ENCODE measurements at regions not wholly inside any gene's neighbourhood (a gene's known extent, or its start where the extent isn't known, plus 50 kb on each side); places are given as distances from the start of the nearest gene placed in this dataset.

DNA sequence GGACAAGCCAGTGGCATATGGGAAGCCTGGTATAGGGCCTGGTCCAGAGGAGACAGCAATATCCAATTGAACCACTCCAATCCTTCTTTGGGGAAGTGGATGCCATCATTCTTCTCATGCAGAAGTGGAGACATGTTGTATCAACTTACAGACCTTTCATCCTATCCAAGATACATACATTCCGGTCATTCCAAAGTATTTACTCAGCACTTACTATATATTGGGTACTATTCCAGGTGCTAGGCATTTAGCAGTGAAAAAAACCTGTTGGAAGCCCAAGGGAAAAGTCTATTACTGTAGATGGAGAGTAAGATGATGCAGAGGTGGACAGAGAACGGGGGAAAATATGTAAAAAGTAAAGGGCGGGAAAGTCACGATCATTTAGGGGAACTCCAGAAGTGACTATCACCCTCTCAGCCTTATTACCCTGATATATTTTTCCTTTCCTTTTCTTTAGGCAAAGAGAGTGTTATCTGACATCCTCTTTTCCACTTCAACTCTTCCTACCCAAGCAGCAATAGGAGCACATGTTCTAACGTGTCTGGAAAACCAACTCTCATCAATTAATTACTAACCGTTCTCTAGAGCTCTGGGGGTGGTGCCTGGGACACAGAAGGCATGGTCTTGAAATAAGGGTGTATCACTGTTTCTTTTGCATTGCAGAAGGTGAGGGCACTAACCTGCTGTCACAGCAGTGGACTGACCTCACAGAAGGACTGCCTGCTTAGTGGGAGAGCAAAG, 210.1 kb upstream of the MAF start:
- no peaks in the 10 kb centered on the region for H3K36me3 ChIP-seq
- H3K4me1 ChIP-seq, result no peaks in the 10 kb centered on the region
- H3K9me3 ChIP-seq, result no peaks in the 10 kb centered on the region
- H3K27ac ChIP-seq, result no peak overlapping the region
- no peak for DNase-seq
- TF ChIP-seq, protein P1, sequence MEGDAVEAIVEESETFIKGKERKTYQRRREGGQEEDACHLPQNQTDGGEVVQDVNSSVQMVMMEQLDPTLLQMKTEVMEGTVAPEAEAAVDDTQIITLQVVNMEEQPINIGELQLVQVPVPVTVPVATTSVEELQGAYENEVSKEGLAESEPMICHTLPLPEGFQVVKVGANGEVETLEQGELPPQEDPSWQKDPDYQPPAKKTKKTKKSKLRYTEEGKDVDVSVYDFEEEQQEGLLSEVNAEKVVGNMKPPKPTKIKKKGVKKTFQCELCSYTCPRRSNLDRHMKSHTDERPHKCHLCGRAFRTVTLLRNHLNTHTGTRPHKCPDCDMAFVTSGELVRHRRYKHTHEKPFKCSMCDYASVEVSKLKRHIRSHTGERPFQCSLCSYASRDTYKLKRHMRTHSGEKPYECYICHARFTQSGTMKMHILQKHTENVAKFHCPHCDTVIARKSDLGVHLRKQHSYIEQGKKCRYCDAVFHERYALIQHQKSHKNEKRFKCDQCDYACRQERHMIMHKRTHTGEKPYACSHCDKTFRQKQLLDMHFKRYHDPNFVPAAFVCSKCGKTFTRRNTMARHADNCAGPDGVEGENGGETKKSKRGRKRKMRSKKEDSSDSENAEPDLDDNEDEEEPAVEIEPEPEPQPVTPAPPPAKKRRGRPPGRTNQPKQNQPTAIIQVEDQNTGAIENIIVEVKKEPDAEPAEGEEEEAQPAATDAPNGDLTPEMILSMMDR (IDR thresholded peaks at IDR 0.05), result no peak
- H3K27me3 ChIP-seq, result no peaks in the 10 kb centered on the region
- no peak overlapping the region for H3K4me3 ChIP-seq
- intact Hi-C loops (cut with DNase I; ENCODE audit: low total_unique reads), result no loop called here

DNA sequence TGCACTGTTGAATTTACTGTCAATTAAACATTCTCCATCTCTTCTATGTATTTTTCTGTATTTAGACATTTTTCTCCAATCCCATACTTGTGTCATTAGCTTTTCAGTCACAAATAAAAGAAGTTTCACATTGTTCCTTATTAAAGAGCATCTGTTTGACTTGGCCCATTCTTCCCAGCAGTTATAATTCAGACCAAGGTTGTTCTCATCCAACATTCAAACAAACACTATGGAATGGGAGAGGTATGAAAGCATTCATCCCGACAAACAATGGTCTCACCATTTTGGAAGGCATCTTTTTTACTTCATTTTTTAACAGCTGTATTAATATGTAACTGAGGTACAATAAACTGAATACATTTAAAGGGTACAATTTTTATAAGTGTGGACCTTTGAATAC, 208.8 kb upstream of the MAF start:
- H3K9me3 ChIP-seq, result no peaks in the 10 kb centered on the region
- intact Hi-C loops (cut with DNase I; ENCODE audit: low total_unique reads), result no loop called here
- no peaks in the 10 kb centered on the region for H3K4me1 ChIP-seq
- H3K27me3 ChIP-seq, result no peaks in the 10 kb centered on the region
- H3K4me3 ChIP-seq, result no peak overlapping the region
- TF ChIP-seq, protein P1 (IDR thresholded peaks at IDR 0.05), result no peak
- no peak overlapping the region for H3K27ac ChIP-seq
- no peak for DNase-seq
- H3K36me3 ChIP-seq, result no peaks in the 10 kb centered on the region

DNA sequence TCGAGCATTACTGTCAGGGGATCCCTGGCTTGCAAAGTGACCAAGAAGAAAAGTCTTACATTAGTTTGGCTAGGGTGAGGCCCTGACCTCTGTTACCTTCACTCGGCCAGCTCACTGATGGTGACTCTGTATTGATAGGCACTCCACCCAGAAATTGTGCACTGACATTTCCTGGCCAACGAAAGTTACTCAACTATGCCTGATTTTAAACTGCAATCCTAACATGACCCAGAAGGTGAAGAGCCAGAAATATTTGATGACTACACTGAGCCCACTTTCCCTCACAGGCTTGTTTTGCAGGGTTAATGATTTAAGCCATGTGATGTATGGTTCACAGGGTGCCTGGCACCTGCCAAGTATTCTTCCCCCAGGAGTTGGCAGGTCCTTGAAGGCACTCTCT, 208.2 kb upstream of the MAF start:
- Histone ChIP-seq H3K4me3 (no peak overlapping the region), H3K9me3 (no peaks in the 10 kb centered on the region), H3K36me3 (no peaks in the 10 kb centered on the region), H3K27me3 (no peaks in the 10 kb centered on the region), H3K27ac (no peak overlapping the region), H3K4me1 (no peaks in the 10 kb centered on the region)
- TF ChIP-seq, protein P1 (IDR thresholded peaks at IDR 0.05), result no peak
- intact Hi-C loops (cut with DNase I; ENCODE audit: low total_unique reads), result no loop called here
- no peak for DNase-seq

DNA sequence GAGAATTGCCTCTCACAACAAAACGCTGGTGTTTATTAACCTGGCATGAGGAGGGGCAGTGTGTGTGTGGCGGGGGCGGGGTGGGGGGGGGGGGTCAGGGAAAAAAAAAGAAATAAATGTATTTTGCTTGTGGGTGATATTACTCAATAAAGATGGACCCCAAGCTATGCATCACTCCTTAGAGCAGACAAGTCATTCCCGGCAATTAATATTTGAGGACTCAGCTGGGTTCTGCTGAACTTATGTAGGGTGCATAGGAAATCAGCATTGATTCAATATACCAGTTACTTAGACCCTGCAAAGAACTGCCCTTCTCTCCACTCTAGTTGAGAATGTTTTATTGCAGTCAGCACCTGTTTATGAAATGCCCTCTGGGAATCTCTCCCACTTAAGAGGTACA, 206.2 kb upstream of the MAF start:
- H3K36me3 ChIP-seq, result no peaks in the 10 kb centered on the region
- H3K27me3 ChIP-seq, result no peaks in the 10 kb centered on the region
- no peaks in the 10 kb centered on the region for H3K4me1 ChIP-seq
- no peak for DNase-seq
- no peaks in the 10 kb centered on the region for H3K9me3 ChIP-seq
- intact Hi-C loops (cut with DNase I; ENCODE audit: low total_unique reads), result no loop called here
- H3K4me3 ChIP-seq, result no peak overlapping the region
- TF ChIP-seq, protein P1 (IDR thresholded peaks at IDR 0.05), result no peak
- H3K27ac ChIP-seq, result no peak overlapping the region

DNA sequence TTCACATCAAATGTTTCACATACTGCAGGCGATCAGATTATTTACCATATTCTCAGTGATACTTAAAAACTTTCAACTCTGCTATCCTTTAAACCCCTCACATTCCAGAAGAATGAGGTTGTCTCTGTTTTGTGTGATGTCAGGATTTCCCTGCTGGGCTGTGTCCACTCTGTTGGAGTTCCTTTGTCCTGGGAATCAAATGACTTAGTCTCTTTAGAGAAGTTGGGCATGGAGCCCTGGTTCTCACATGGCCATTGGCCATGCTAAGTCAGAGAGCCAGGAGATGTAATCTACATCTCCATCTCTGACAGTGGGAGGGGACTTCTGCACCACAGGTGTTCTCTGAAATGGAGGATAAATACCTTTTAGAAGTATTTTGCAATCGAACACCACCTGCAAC, 205.1 kb upstream of the MAF start:
- Histone ChIP-seq H3K4me1 (no peaks in the 10 kb centered on the region), H3K36me3 (no peaks in the 10 kb centered on the region), H3K27me3 (no peaks in the 10 kb centered on the region), H3K9me3 (no peaks in the 10 kb centered on the region), H3K27ac (no peak overlapping the region), H3K4me3 (no peak overlapping the region)
- DNase-seq, result no peak
- intact Hi-C loops (cut with DNase I; ENCODE audit: low total_unique reads), result no loop called here
- TF ChIP-seq, protein P1 (IDR thresholded peaks at IDR 0.05), result no peak

DNA sequence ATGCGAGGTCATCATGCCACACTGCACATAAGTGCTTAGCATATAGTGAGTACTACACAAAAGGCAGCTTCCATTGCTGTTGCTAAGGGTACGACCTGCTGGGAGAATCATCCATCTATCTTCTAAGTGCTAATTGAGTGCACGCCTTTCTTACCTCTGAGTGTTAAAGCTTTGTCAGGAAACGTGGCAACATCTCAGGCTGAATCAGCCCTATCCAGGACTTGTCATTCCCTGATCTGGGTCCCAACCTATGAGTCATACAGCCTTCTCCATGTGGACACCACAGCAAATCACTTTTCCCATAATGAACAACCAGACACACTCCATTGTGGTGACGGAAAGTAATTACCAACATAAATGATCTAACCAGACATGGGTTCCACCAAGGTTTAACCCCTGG, 201.1 kb upstream of the MAF start:
- intact Hi-C loops (cut with DNase I; ENCODE audit: low total_unique reads), result no loop called here
- no peak overlapping the region for H3K27ac ChIP-seq
- H3K4me3 ChIP-seq, result no peak overlapping the region
- H3K9me3 ChIP-seq, result no peaks in the 10 kb centered on the region
- no peaks in the 10 kb centered on the region for H3K36me3 ChIP-seq
- DNase-seq, result no peak
- H3K27me3 ChIP-seq, result no peaks in the 10 kb centered on the region
- no peaks in the 10 kb centered on the region for H3K4me1 ChIP-seq
- TF ChIP-seq, protein P1 (IDR thresholded peaks at IDR 0.05), result no peak
